ENCODE measurements at regions not wholly inside any gene's neighbourhood (a gene's known extent, or its start where the extent isn't known, plus 50 kb on each side); places are given as distances from the start of the nearest gene placed in this dataset.
"Not testable (repeated sequence)": the region's sequence is repeated elsewhere in the genome, so short reads cannot be mapped to it uniquely, and the experiment has no call there.

DNA sequence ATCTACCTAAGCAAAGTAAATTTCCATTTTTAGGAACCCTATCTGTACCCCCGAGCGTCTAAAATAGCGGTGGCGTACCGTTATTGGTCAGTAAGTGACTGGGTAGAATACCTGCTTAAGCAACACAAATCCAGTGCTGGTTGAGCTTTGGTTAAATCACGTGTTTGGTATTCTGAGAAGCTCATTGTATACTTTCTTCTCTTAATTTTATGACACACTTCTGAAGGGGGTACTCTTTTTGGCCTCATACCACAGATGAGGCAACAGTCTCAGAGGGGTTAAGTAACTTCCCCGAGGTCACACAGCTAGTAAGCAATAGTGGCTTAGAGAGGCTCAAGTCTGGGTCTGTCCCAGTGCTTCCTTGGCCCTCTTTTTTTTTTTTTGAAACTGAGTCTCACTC lies 151.2 kb downstream of the TFAP2C start:
- DNase-seq: no peak
- no peaks in the 10 kb centered on the region for H3K9me3 ChIP-seq (ENCODE audit: control extremely low read depth in 1 of 5, control insufficient read depth in 4 of 5, insufficient read depth in 2 of 5, low read depth in 1 of 5, low read length in 4 of 5)
- WGBS (ENCODE audit: insufficient coverage): 86% methylated on average over 6 of the region's 7 CpGs
- no peaks in the 10 kb centered on the region for H3K36me3 ChIP-seq (ENCODE audit: control insufficient read depth in 4 of 4, insufficient read depth in 4 of 4, low read length in 3 of 4)
- H3K27me3 ChIP-seq (replicated peaks in 2 of 5; ENCODE audit: control insufficient read depth in 4 of 5, insufficient read depth in 5 of 5, low read length in 4 of 5): peaks cover 0 to 23% (median 8%) of the 10 kb centered on the region in 5 experiments
- no peaks in the 10 kb centered on the region for H3K4me1 ChIP-seq (ENCODE audit: control extremely low read depth in 1 of 4, control insufficient read depth in 4 of 4, insufficient read depth in 4 of 4, low read length in 3 of 4)
- no peak overlapping the region for H3K27ac ChIP-seq (ENCODE audit: insufficient read depth in 1 of 2, low read depth in 1 of 2, low read length in 2 of 2, poor library complexity in 1 of 2, severe bottlenecking in 2 of 2)
- ChIA-PET CTCF (no interaction called here), POLR2A (no interaction called here)
- no peak overlapping the region for H3K4me3 ChIP-seq (ENCODE audit: control insufficient read depth in 1 of 7, extremely low read depth in 1 of 7, insufficient read depth in 4 of 7, low read depth in 2 of 7, low read length in 6 of 7)

DNA sequence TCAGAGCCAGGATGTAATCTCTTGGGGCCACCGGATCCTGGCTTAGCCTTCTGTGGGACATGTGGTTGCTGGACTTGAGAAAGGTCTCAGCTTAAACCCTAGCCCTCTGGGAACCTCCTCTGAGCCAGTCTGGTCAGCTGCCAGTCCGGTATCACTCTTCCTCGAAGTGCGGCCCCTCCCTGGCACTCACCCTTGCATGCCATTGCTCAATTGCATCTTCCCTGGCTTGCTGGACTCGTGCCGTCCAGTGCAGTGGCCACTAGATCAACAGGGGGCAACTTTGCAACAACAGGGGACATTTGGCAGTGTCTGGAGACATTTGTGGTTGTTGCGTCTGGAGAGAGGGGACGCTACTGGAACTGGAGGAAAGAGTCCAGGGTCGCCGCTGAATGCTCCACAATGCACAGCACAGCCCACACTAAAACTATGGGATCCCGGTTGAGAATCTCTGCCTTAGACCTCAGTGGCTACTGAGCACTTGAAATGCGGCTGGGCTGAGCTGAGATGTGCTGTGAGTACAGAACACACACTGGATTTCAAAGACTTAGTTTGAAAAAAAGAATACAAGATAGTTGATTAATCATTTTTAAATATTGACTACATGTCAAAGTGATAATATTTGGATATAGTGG lies 152.1 kb downstream of the TFAP2C start:
- POLR2A ChIA-PET: no interaction called here
- WGBS (ENCODE audit: insufficient coverage): 85% methylated on average over 10 of the region's 12 CpGs

DNA sequence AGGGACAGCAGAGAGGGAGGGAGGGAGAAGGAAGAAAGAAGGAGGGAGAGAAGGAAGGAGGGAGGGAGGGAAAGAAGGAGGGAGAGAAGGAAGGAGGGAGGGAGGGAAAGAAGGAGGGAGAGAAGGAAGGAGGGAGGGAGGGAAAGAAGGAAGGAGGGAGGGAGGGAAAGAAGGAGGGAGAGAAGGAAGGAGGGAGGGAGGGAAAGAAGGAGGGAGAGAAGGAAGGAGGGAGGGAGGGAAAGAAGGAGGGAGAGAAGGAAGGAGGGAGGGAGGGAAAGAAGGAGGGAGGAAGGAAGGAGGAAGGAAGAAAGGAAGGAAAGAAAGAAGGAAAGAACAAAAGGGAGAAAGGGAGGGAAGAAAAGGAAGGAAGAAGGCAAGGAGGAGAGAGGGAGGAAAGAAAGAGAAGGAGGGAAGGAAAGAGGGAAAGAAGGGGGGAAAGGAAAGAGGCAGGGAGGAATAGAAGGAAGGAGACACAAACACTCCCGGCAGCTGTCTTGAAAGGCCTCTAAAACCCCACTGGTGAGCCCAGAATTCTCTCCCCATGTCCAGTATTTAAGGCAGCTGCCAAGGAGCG lies 153.0 kb downstream of the TFAP2C start:
- H3K27me3 ChIP-seq (replicated peaks in 2 of 5; ENCODE audit: control insufficient read depth in 4 of 5, insufficient read depth in 5 of 5, low read length in 4 of 5): peaks cover 0 to 15% (median 10%) of the 10 kb centered on the region in 5 experiments
- CTCF ChIA-PET; POLR2A ChIA-PET; H3K9me3 ChIP-seq (ENCODE audit: control extremely low read depth in 1 of 5, control insufficient read depth in 4 of 5, insufficient read depth in 2 of 5, low read depth in 1 of 5, low read length in 4 of 5); H3K27ac ChIP-seq (ENCODE audit: insufficient read depth in 1 of 2, low read depth in 1 of 2, low read length in 2 of 2, poor library complexity in 1 of 2, severe bottlenecking in 2 of 2); H3K36me3 ChIP-seq (ENCODE audit: control insufficient read depth in 4 of 4, insufficient read depth in 4 of 4, low read length in 3 of 4); DNase-seq; H3K4me1 ChIP-seq (ENCODE audit: control extremely low read depth in 1 of 4, control insufficient read depth in 4 of 4, insufficient read depth in 4 of 4, low read length in 3 of 4); H3K4me3 ChIP-seq (ENCODE audit: control insufficient read depth in 1 of 7, extremely low read depth in 1 of 7, insufficient read depth in 4 of 7, low read depth in 2 of 7, low read length in 6 of 7): not testable (repeated sequence)
- WGBS (ENCODE audit: insufficient coverage): 100% methylated on average over 2 of the region's 2 CpGs

More for the DNA sequence above, 152.1 kb downstream of the TFAP2C start:
- CTCF ChIA-PET: no interaction called here
- Histone ChIP-seq H3K36me3 (ENCODE audit: control insufficient read depth in 4 of 4, insufficient read depth in 4 of 4, low read length in 3 of 4) (no peaks in the 10 kb centered on the region), H3K4me1 (ENCODE audit: control extremely low read depth in 1 of 4, control insufficient read depth in 4 of 4, insufficient read depth in 4 of 4, low read length in 3 of 4) (no peaks in the 10 kb centered on the region), H3K27me3 (replicated peaks in 2 of 5; ENCODE audit: control insufficient read depth in 4 of 5, insufficient read depth in 5 of 5, low read length in 4 of 5) (peaks cover 0 to 19% (median 8%) of the 10 kb centered on the region in 5 experiments), H3K9me3 (ENCODE audit: control extremely low read depth in 1 of 5, control insufficient read depth in 4 of 5, insufficient read depth in 2 of 5, low read depth in 1 of 5, low read length in 4 of 5) (no peaks in the 10 kb centered on the region), H3K27ac (ENCODE audit: insufficient read depth in 1 of 2, low read depth in 1 of 2, low read length in 2 of 2, poor library complexity in 1 of 2, severe bottlenecking in 2 of 2) (no peak overlapping the region), H3K4me3 (ENCODE audit: control insufficient read depth in 1 of 7, extremely low read depth in 1 of 7, insufficient read depth in 4 of 7, low read depth in 2 of 7, low read length in 6 of 7) (no peak overlapping the region)
- no peak for DNase-seq

DNA sequence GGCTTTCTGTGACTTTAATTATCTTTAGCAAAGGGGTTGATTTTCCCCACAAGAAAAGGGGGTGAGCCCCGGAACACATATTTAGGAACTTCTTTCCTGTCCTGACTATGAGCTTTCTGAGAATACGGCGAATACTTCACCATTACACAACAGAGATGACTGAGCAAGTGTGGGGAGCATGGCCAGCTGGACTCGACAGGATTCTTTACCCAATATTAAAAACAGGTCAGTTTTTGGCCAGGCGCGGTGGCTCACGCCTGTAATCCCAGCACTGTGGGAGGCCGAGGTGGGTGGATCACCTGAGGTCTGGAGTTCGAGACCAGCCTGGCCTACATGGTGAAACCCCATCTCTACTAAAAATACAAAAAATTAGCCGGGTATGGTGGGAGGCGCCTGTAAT lies 153.7 kb downstream of the TFAP2C start:
- H3K27me3 ChIP-seq (replicated peaks in 2 of 5; ENCODE audit: control insufficient read depth in 4 of 5, insufficient read depth in 5 of 5, low read length in 4 of 5): peaks cover 0 to 15% (median 10%) of the 10 kb centered on the region in 5 experiments
- H3K27ac ChIP-seq (ENCODE audit: insufficient read depth in 1 of 2, low read depth in 1 of 2, low read length in 2 of 2, poor library complexity in 1 of 2, severe bottlenecking in 2 of 2); DNase-seq; H3K4me3 ChIP-seq (ENCODE audit: control insufficient read depth in 1 of 7, extremely low read depth in 1 of 7, insufficient read depth in 4 of 7, low read depth in 2 of 7, low read length in 6 of 7); H3K36me3 ChIP-seq (ENCODE audit: control insufficient read depth in 4 of 4, insufficient read depth in 4 of 4, low read length in 3 of 4); H3K4me1 ChIP-seq (ENCODE audit: control extremely low read depth in 1 of 4, control insufficient read depth in 4 of 4, insufficient read depth in 4 of 4, low read length in 3 of 4); H3K9me3 ChIP-seq (ENCODE audit: control extremely low read depth in 1 of 5, control insufficient read depth in 4 of 5, insufficient read depth in 2 of 5, low read depth in 1 of 5, low read length in 4 of 5); CTCF ChIA-PET: not testable (repeated sequence)
- POLR2A ChIA-PET: interaction anchor here (0.6 kb wide), 1 partner anchor 18 kb away, joined by 3 read pairs; no protein-coding TSS in a partner anchor
- 93% methylated on average over 7 of the region's 11 CpGs for WGBS (ENCODE audit: insufficient coverage)

DNA sequence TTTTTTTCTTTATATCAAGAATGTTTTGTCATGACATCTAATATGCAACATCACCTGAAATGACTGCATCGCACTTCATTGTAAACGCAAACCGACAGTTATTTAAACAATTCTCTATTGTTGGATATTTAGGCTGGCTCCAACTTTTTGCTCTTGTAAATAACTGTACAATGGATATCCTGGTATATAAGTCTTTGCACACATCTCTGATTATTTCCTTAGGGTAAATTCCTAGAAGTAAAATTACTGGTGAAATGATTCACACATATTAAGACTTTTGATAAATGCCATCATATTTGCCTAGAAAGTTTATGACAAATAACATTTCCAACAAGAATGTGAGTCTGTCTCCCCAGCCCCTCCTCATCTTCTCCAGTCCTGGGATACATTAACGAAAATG lies 154.7 kb downstream of the TFAP2C start:
- POLR2A ChIA-PET: no interaction called here

DNA sequence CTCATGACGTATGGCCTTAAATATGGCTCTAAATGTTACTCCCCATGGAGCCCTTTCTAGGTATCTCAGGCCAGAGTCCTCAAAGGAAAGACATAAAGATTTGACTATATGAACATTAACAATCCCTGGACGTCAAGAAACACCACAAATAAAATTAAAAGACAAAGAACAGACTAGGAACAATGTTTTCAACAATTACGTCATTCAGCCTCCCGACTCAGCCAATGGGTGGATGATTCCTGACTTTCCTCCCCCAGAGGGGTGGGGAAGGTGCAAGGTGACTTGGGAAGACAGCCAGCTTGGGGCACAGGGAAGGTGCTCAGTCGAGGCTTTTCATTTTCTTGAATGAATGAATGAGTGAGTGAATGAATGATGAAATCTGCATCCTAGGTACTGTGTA lies 157.4 kb downstream of the TFAP2C start:
- DNase-seq: no peak
- WGBS (ENCODE audit: insufficient coverage): 84% methylated on average over 3 of the region's 5 CpGs
- Histone ChIP-seq H3K4me3 (ENCODE audit: control insufficient read depth in 1 of 7, extremely low read depth in 1 of 7, insufficient read depth in 4 of 7, low read depth in 2 of 7, low read length in 6 of 7) (no peak overlapping the region), H3K36me3 (ENCODE audit: control insufficient read depth in 4 of 4, insufficient read depth in 4 of 4, low read length in 3 of 4) (no peaks in the 10 kb centered on the region), H3K4me1 (ENCODE audit: control extremely low read depth in 1 of 4, control insufficient read depth in 4 of 4, insufficient read depth in 4 of 4, low read length in 3 of 4) (no peaks in the 10 kb centered on the region), H3K9me3 (ENCODE audit: control extremely low read depth in 1 of 5, control insufficient read depth in 4 of 5, insufficient read depth in 2 of 5, low read depth in 1 of 5, low read length in 4 of 5) (no peaks in the 10 kb centered on the region), H3K27me3 (replicated peaks in 2 of 5; ENCODE audit: control insufficient read depth in 4 of 5, insufficient read depth in 5 of 5, low read length in 4 of 5) (peaks cover 0 to 2% (median 0%) of the 10 kb centered on the region in 5 experiments), H3K27ac (ENCODE audit: insufficient read depth in 1 of 2, low read depth in 1 of 2, low read length in 2 of 2, poor library complexity in 1 of 2, severe bottlenecking in 2 of 2) (no peak overlapping the region)
- ChIA-PET POLR2A (no interaction called here), CTCF (no interaction called here)

More for the DNA sequence above, 154.7 kb downstream of the TFAP2C start:
- DNase-seq: no peak
- Histone ChIP-seq H3K9me3 (ENCODE audit: control extremely low read depth in 1 of 5, control insufficient read depth in 4 of 5, insufficient read depth in 2 of 5, low read depth in 1 of 5, low read length in 4 of 5) (no peaks in the 10 kb centered on the region), H3K27me3 (replicated peaks in 2 of 5; ENCODE audit: control insufficient read depth in 4 of 5, insufficient read depth in 5 of 5, low read length in 4 of 5) (peaks cover 0 to 12% (median 6%) of the 10 kb centered on the region in 5 experiments), H3K4me3 (ENCODE audit: control insufficient read depth in 1 of 7, extremely low read depth in 1 of 7, insufficient read depth in 4 of 7, low read depth in 2 of 7, low read length in 6 of 7) (no peak overlapping the region), H3K27ac (ENCODE audit: insufficient read depth in 1 of 2, low read depth in 1 of 2, low read length in 2 of 2, poor library complexity in 1 of 2, severe bottlenecking in 2 of 2) (no peak overlapping the region), H3K4me1 (ENCODE audit: control extremely low read depth in 1 of 4, control insufficient read depth in 4 of 4, insufficient read depth in 4 of 4, low read length in 3 of 4) (no peaks in the 10 kb centered on the region), H3K36me3 (ENCODE audit: control insufficient read depth in 4 of 4, insufficient read depth in 4 of 4, low read length in 3 of 4) (no peaks in the 10 kb centered on the region)
- CTCF ChIA-PET: no interaction called here
- 100% methylated on average over 2 of the region's 4 CpGs for WGBS (ENCODE audit: insufficient coverage)

DNA sequence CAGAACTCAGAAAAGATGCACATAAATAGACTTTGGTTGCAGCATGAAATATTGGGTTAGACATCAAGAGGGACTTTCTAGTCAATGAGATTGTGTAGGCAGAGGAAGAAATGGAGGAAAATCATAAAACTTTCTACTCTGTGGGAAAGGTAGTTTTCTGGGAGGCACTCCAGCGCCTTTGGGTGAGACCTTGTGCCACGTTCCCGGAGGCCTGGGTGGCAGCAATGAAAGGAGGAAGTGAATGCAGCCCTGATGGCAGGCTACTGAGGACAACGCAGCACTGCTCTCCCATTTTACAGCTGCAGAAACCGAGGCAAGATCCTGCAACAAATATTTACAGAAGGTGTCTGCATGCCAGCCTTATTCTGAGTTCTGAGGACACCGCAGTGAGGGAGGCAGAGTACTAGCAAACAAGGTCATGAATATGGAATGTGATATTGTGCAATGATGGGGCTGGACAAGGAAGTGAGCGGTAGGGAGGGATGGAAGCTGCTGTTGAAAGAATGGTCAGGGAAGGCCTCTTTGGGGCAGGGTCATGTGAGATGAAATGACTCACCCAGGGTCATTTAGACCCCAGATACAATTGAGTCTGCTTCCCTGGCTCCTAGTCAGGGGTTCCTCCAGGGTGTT lies 159.1 kb downstream of the TFAP2C start:
- Histone ChIP-seq H3K27me3 (replicated peaks in 2 of 5; ENCODE audit: control insufficient read depth in 4 of 5, insufficient read depth in 5 of 5, low read length in 4 of 5) (peaks cover 0 to 2% (median 0%) of the 10 kb centered on the region in 5 experiments), H3K27ac (ENCODE audit: insufficient read depth in 1 of 2, low read depth in 1 of 2, low read length in 2 of 2, poor library complexity in 1 of 2, severe bottlenecking in 2 of 2) (no peak overlapping the region), H3K4me3 (ENCODE audit: control insufficient read depth in 1 of 7, extremely low read depth in 1 of 7, insufficient read depth in 4 of 7, low read depth in 2 of 7, low read length in 6 of 7) (no peak overlapping the region), H3K36me3 (ENCODE audit: control insufficient read depth in 4 of 4, insufficient read depth in 4 of 4, low read length in 3 of 4) (no peaks in the 10 kb centered on the region), H3K4me1 (ENCODE audit: control extremely low read depth in 1 of 4, control insufficient read depth in 4 of 4, insufficient read depth in 4 of 4, low read length in 3 of 4) (no peaks in the 10 kb centered on the region), H3K9me3 (ENCODE audit: control extremely low read depth in 1 of 5, control insufficient read depth in 4 of 5, insufficient read depth in 2 of 5, low read depth in 1 of 5, low read length in 4 of 5) (no peaks in the 10 kb centered on the region)
- POLR2A ChIA-PET: no interaction called here
- 89% methylated on average over 7 of the region's 7 CpGs for WGBS (ENCODE audit: insufficient coverage)
- CTCF ChIA-PET: no interaction called here
- no peak for DNase-seq

Measured in common myeloid progenitor, CD34-positive (primary cell).